H1 (cell line): ENCODE measurements at regions not wholly inside any gene's neighbourhood (a gene's known extent, or its start where the extent isn't known, plus 50 kb on each side); places are given as distances from the start of the nearest gene placed in this dataset.

Experiments
- CBX5 ChIP-seq: fragments of 300-800, 300-1000 bp; sonication (generic); IDR thresholded peaks from 2 replicates; pipeline ENCODE4 v1.7.1; 2016; ENCODE audit warnings: antibody characterized with exemption, low read length, low read depth
- CHD7 ChIP-seq: fragments of 300-600 bp; sonication (generic); IDR thresholded peaks from 2 replicates; pipeline ENCODE4 v1.7.1; 2012; ENCODE audit warnings: low read length, moderate library complexity, mild to moderate bottlenecking, inconsistent platforms; ENCODE audit not compliant: insufficient replicate concordance
- EP300 ChIP-seq, 2 experiments: IDR thresholded peaks; 1 replicate in 1 of 2; 2 replicates in 1 of 2; pipeline ENCODE4 v1.6.1; 2011 to 2012; ENCODE audit warnings: low read depth in 2 of 2, low read length in 2 of 2, mild to moderate bottlenecking in 2 of 2, borderline replicate concordance in 1 of 2, inconsistent platforms in 1 of 2, moderate library complexity in 1 of 2
- NRF1 ChIP-seq: IDR thresholded peaks from 2 replicates; pipeline ENCODE4 v1.6.1; 2011; ENCODE audit warnings: mild to moderate bottlenecking, low read depth, low read length, improper control_type of control experiment
- RBBP5 ChIP-seq: IDR thresholded peaks from 2 replicates; pipeline ENCODE4 v1.7.1; 2012; ENCODE audit warnings: low read depth, mild to moderate bottlenecking, inconsistent platforms, low read length, moderate library complexity, borderline replicate concordance
- TAF1 ChIP-seq: IDR thresholded peaks from 2 replicates; pipeline ENCODE4 v1.6.1; 2011; ENCODE audit warnings: mild to moderate bottlenecking, low read depth, low read length
- TEAD4 ChIP-seq: IDR thresholded peaks from 2 replicates; pipeline ENCODE4 v1.6.1; 2012; ENCODE audit warnings: low read depth, low read length, inconsistent platforms, mixed read lengths
- TF ChIP-seq, protein P1 (sequence below), 3 experiments: IDR thresholded peaks; 1 replicate in 2 of 3; 2 replicates in 1 of 3; pipeline versions ENCODE4 v1.5.1 to v1.6.1; 2011; ENCODE audit warnings: low read length in 3 of 3, mild to moderate bottlenecking in 3 of 3, inconsistent platforms in 2 of 3, low read depth in 1 of 3, moderate library complexity in 1 of 3; ENCODE audit not compliant: insufficient read depth in 1 of 3; ENCODE audit errors: control extremely low read depth in 1 of 3
- TF ChIP-seq, protein P2 (sequence below): IDR thresholded peaks from 2 replicates; pipeline ENCODE4 v1.6.1; 2012; ENCODE audit warnings: inconsistent platforms

GRCh38 chr12:68102731-68103130, 56.8 kb downstream of the IFNG start (continued):
- no peak for TF ChIP-seq CHD7
- TF ChIP-seq, protein P1, sequence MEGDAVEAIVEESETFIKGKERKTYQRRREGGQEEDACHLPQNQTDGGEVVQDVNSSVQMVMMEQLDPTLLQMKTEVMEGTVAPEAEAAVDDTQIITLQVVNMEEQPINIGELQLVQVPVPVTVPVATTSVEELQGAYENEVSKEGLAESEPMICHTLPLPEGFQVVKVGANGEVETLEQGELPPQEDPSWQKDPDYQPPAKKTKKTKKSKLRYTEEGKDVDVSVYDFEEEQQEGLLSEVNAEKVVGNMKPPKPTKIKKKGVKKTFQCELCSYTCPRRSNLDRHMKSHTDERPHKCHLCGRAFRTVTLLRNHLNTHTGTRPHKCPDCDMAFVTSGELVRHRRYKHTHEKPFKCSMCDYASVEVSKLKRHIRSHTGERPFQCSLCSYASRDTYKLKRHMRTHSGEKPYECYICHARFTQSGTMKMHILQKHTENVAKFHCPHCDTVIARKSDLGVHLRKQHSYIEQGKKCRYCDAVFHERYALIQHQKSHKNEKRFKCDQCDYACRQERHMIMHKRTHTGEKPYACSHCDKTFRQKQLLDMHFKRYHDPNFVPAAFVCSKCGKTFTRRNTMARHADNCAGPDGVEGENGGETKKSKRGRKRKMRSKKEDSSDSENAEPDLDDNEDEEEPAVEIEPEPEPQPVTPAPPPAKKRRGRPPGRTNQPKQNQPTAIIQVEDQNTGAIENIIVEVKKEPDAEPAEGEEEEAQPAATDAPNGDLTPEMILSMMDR (IDR thresholded peaks at IDR 0.05; ENCODE audit: control extremely low read depth in 1 of 3, insufficient read depth in 1 of 3, low read depth in 1 of 3, low read length in 3 of 3) = no peak
- no peak for TF ChIP-seq TAF1
- no peak for TF ChIP-seq EP300 (IDR thresholded peaks at IDR 0.05; ENCODE audit: borderline replicate concordance in 1 of 2, low read depth in 2 of 2, low read length in 2 of 2)
- TF ChIP-seq TEAD4 = no peak
- TF ChIP-seq, protein P2, sequence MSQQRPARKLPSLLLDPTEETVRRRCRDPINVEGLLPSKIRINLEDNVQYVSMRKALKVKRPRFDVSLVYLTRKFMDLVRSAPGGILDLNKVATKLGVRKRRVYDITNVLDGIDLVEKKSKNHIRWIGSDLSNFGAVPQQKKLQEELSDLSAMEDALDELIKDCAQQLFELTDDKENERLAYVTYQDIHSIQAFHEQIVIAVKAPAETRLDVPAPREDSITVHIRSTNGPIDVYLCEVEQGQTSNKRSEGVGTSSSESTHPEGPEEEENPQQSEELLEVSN = no peak
- TF ChIP-seq NRF1 = no peak
- no peak for TF ChIP-seq CBX5
- TF ChIP-seq RBBP5 = no peak
